C4-2B (cell line): ENCODE measurements at regions not wholly inside any gene's neighbourhood (a gene's known extent, or its start where the extent isn't known, plus 50 kb on each side); places are given as distances from the start of the nearest gene placed in this dataset.

Source experiments
- CTCF ChIP-seq: fragments of 450-650 bp; conservative IDR thresholded peaks from 2 replicates; pipeline ENCODE4 v1.5.1; 2017; ENCODE audit warnings: mild to moderate bottlenecking
- ZFX ChIP-seq: fragments of 450-650 bp; IDR thresholded peaks from 2 replicates; pipeline ENCODE4 v1.6.1; 2017

GRCh38 chr5:163944738-163945137, 439.3 kb downstream of the MAT2B start:
- TF ChIP-seq CTCF (no peak), ZFX (no peak)
